ENCODE measurements at regions not wholly inside any gene's neighbourhood (a gene's known extent, or its start where the extent isn't known, plus 50 kb on each side); places are given as distances from the start of the nearest gene placed in this dataset.

DNA sequence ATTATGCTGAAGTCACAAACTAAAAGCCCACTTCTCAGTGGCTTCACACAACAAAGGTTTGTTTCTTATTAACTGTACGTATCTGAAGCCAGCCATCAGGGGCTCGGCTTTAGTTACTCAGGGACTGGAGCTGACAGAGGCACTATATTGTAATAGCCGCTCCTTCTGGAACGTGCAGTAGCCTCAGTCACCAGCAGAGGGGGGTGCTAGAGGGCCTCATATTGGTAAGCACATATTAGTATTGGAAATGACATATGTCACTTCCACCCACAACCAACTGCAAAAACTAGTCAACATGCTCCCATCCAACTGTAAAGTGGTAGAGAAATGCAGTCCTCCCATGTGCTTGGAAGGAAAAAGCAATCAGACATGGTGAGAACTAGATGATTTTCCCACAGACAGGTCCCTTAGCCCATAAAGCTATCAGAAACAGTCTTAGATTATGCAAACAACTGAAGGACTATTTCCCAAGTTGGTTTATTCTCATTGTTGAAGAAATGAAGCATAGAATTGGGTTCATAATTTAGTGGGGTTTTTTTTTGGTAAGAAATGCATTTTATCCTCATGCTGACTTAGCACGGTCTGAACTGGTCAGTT is 183.6 kb upstream of the G2E3 start:
- Histone ChIP-seq H3K79me2 (ENCODE audit: control insufficient read depth, insufficient read depth, low read length, poor library complexity) (no peaks in the 10 kb centered on the region), H4K12ac (ENCODE audit: low read depth, low read length) (no peak overlapping the region), H4K91ac (ENCODE audit: low read depth, low read length) (no peak overlapping the region), H3K36me3 (ENCODE audit: control insufficient read depth in 1 of 2, insufficient read depth in 2 of 2, low read length in 2 of 2) (no peaks in the 10 kb centered on the region), H3K18ac (ENCODE audit: low read length) (no peak overlapping the region), H3K79me1 (ENCODE audit: low read length) (no peaks in the 10 kb centered on the region), H2BK120ac (ENCODE audit: insufficient read depth, low read length, poor library complexity) (no peak overlapping the region), H4K8ac (ENCODE audit: low read depth, low read length) (no peak overlapping the region), H2AFZ (ENCODE audit: insufficient read depth, low read length, poor library complexity) (no peak overlapping the region), H2BK12ac (ENCODE audit: low read length) (no peak overlapping the region), H3K27me3 (ENCODE audit: insufficient read depth, low read length) (peaks cover 2% of the 10 kb centered on the region), H3K4me2 (ENCODE audit: low read length) (no peak overlapping the region), H3K14ac (ENCODE audit: low read length) (no peak overlapping the region), H3K4me1 (ENCODE audit: control insufficient read depth in 1 of 2, insufficient read depth in 2 of 2, low read length in 2 of 2) (no peaks in the 10 kb centered on the region), H2AK5ac (ENCODE audit: low read length) (no peak overlapping the region), H3K4me3 (ENCODE audit: low read depth, low read length) (no peak overlapping the region), H3K27ac (ENCODE audit: low read depth, low read length) (no peak overlapping the region), H3K9ac (ENCODE audit: low read length) (no peak overlapping the region), H3K9me3 (ENCODE audit: insufficient read depth, low read depth, low read length) (no peaks in the 10 kb centered on the region), H3K23ac (ENCODE audit: low read length) (no peak overlapping the region), H2BK5ac (ENCODE audit: low read depth, low read length, poor library complexity) (no peak overlapping the region), H3K4ac (ENCODE audit: low read depth, low read length) (no peak overlapping the region)
- DNase-seq: peak; percentile 54 to 75
- no CpG with 5 or more reads among the region's 5 CpGs for WGBS (ENCODE audit: extremely low coverage, insufficient coverage, insufficient read length)

DNA sequence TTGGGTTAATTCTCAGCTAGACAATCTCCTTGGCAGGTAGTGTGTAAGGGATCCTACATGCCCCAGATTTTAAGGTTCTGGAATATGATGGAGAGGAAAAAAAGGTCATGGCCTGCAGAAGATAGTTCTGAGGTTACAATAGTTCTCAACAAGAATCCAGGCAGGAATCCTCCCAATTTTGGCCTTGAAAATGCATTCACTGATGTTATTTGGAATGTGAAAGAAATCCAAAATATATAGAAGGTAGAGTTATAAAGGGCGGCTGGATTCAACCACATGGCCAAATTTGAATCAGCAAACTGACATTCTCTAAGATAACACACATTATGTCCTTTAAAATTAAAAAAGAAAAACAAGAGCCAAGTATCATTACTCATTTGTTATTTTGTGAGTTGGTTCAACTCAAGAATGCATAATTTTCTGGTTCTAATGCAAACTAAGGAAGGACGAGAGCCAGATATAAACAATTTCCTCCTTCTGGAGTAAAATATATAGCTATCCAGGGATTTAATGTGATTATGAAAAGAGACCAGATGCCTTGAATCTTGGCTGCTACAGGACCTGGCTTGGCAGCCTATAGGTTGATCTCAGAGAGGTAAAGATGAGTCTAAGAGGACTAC is 177.0 kb upstream of the G2E3 start:
- no peak overlapping the region for H3K23ac ChIP-seq (ENCODE audit: low read length)
- no peak overlapping the region for H3K27ac ChIP-seq (ENCODE audit: low read depth, low read length)
- no peaks in the 10 kb centered on the region for H3K9me3 ChIP-seq (ENCODE audit: insufficient read depth, low read depth, low read length)
- H3K4ac ChIP-seq (ENCODE audit: low read depth, low read length): no peak overlapping the region
- H3K14ac ChIP-seq (ENCODE audit: low read length): no peak overlapping the region
- no peaks in the 10 kb centered on the region for H3K79me2 ChIP-seq (ENCODE audit: control insufficient read depth, insufficient read depth, low read length, poor library complexity)
- H4K12ac ChIP-seq (ENCODE audit: low read depth, low read length): no peak overlapping the region
- no peaks in the 10 kb centered on the region for H3K36me3 ChIP-seq (ENCODE audit: control insufficient read depth in 1 of 2, insufficient read depth in 2 of 2, low read length in 2 of 2)
- H3K4me3 ChIP-seq (ENCODE audit: low read depth, low read length): no peak overlapping the region
- no peak overlapping the region for H2AK5ac ChIP-seq (ENCODE audit: low read length)
- no peak overlapping the region for H3K4me2 ChIP-seq (ENCODE audit: low read length)
- H3K9ac ChIP-seq (ENCODE audit: low read length): no peak overlapping the region
- no peak overlapping the region for H2AFZ ChIP-seq (ENCODE audit: insufficient read depth, low read length, poor library complexity)
- no peak overlapping the region for H4K8ac ChIP-seq (ENCODE audit: low read depth, low read length)
- WGBS (ENCODE audit: extremely low coverage, insufficient coverage, insufficient read length): no CpG with 5 or more reads among the region's 2 CpGs
- no peak for DNase-seq
- no peaks in the 10 kb centered on the region for H3K27me3 ChIP-seq (ENCODE audit: insufficient read depth, low read length)
- H3K18ac ChIP-seq (ENCODE audit: low read length): no peak overlapping the region
- no peak overlapping the region for H2BK5ac ChIP-seq (ENCODE audit: low read depth, low read length, poor library complexity)
- no peak overlapping the region for H2BK120ac ChIP-seq (ENCODE audit: insufficient read depth, low read length, poor library complexity)
- H2BK12ac ChIP-seq (ENCODE audit: low read length): no peak overlapping the region
- H3K4me1 ChIP-seq (ENCODE audit: control insufficient read depth in 1 of 2, insufficient read depth in 2 of 2, low read length in 2 of 2): no peaks in the 10 kb centered on the region
- no peak overlapping the region for H4K91ac ChIP-seq (ENCODE audit: low read depth, low read length)
- H3K79me1 ChIP-seq (ENCODE audit: low read length): no peaks in the 10 kb centered on the region

- WGBS (ENCODE audit: extremely low coverage, insufficient coverage, insufficient read length): no CpG with 5 or more reads among the region's 1 CpG
Measured at GRCh38 chr14:30385925-30386324, 173.0 kb upstream of the G2E3 start.

DNA sequence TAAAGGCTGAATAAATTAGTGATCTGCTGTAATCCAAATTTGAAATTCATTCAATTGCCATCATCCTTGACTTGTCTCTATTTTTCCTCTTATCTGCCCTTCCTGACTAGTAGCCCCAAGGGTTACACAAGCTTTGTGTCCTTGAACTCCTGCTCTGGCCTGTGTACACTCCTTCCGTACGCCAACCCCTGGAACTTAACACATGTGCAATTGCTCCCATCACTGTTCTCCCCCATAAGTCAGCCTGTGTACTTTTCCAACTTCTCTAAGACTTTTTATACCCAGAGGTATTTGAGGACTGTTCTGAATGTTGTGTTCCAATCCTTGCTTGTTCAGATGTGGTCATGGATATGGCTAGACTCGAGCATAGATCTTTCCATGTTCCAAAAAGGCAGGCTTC is 171.1 kb upstream of the G2E3 start:
- H4K91ac ChIP-seq (ENCODE audit: low read depth, low read length): no peak overlapping the region
- no peaks in the 10 kb centered on the region for H3K4me1 ChIP-seq (ENCODE audit: control insufficient read depth in 1 of 2, insufficient read depth in 2 of 2, low read length in 2 of 2)
- no peak overlapping the region for H3K4me3 ChIP-seq (ENCODE audit: low read depth, low read length)
- H3K4me2 ChIP-seq (ENCODE audit: low read length): no peak overlapping the region
- no peaks in the 10 kb centered on the region for H3K79me1 ChIP-seq (ENCODE audit: low read length)
- DNase-seq: no peak
- no peak overlapping the region for H2BK120ac ChIP-seq (ENCODE audit: insufficient read depth, low read length, poor library complexity)
- no peaks in the 10 kb centered on the region for H3K36me3 ChIP-seq (ENCODE audit: control insufficient read depth in 1 of 2, insufficient read depth in 2 of 2, low read length in 2 of 2)
- H2AK5ac ChIP-seq (ENCODE audit: low read length): no peak overlapping the region
- H3K27me3 ChIP-seq (ENCODE audit: insufficient read depth, low read length): no peaks in the 10 kb centered on the region
- WGBS (ENCODE audit: extremely low coverage, insufficient coverage, insufficient read length): no CpG with 5 or more reads among the region's 3 CpGs
- H3K18ac ChIP-seq (ENCODE audit: low read length): no peak overlapping the region
- no peak overlapping the region for H3K9ac ChIP-seq (ENCODE audit: low read length)
- no peak overlapping the region for H3K4ac ChIP-seq (ENCODE audit: low read depth, low read length)
- H3K27ac ChIP-seq (ENCODE audit: low read depth, low read length): no peak overlapping the region
- no peak overlapping the region for H3K14ac ChIP-seq (ENCODE audit: low read length)
- H3K79me2 ChIP-seq (ENCODE audit: control insufficient read depth, insufficient read depth, low read length, poor library complexity): no peaks in the 10 kb centered on the region
- no peak overlapping the region for H2AFZ ChIP-seq (ENCODE audit: insufficient read depth, low read length, poor library complexity)
- H3K23ac ChIP-seq (ENCODE audit: low read length): no peak overlapping the region
- no peak overlapping the region for H4K12ac ChIP-seq (ENCODE audit: low read depth, low read length)
- H3K9me3 ChIP-seq (ENCODE audit: insufficient read depth, low read depth, low read length): no peaks in the 10 kb centered on the region
- H2BK12ac ChIP-seq (ENCODE audit: low read length): no peak overlapping the region
- no peak overlapping the region for H4K8ac ChIP-seq (ENCODE audit: low read depth, low read length)
- no peak overlapping the region for H2BK5ac ChIP-seq (ENCODE audit: low read depth, low read length, poor library complexity)

More at GRCh38 chr14:30385925-30386324, 173.0 kb upstream of the G2E3 start:
- H3K4ac ChIP-seq (ENCODE audit: low read depth, low read length): no peak overlapping the region
- H2BK120ac ChIP-seq (ENCODE audit: insufficient read depth, low read length, poor library complexity): no peak overlapping the region
- H3K4me3 ChIP-seq (ENCODE audit: low read depth, low read length): no peak overlapping the region
- no peak overlapping the region for H3K18ac ChIP-seq (ENCODE audit: low read length)
- no peaks in the 10 kb centered on the region for H3K36me3 ChIP-seq (ENCODE audit: control insufficient read depth in 1 of 2, insufficient read depth in 2 of 2, low read length in 2 of 2)
- H2BK5ac ChIP-seq (ENCODE audit: low read depth, low read length, poor library complexity): no peak overlapping the region
- H3K27me3 ChIP-seq (ENCODE audit: insufficient read depth, low read length): no peaks in the 10 kb centered on the region
- no peak overlapping the region for H2BK12ac ChIP-seq (ENCODE audit: low read length)
- H3K79me1 ChIP-seq (ENCODE audit: low read length): no peaks in the 10 kb centered on the region
- no peak overlapping the region for H3K9ac ChIP-seq (ENCODE audit: low read length)
- no peak overlapping the region for H4K8ac ChIP-seq (ENCODE audit: low read depth, low read length)
- H3K27ac ChIP-seq (ENCODE audit: low read depth, low read length): no peak overlapping the region
- no peak overlapping the region for H2AFZ ChIP-seq (ENCODE audit: insufficient read depth, low read length, poor library complexity)
- no peak overlapping the region for H3K23ac ChIP-seq (ENCODE audit: low read length)
- H2AK5ac ChIP-seq (ENCODE audit: low read length): no peak overlapping the region
- no peaks in the 10 kb centered on the region for H3K9me3 ChIP-seq (ENCODE audit: insufficient read depth, low read depth, low read length)
- H3K79me2 ChIP-seq (ENCODE audit: control insufficient read depth, insufficient read depth, low read length, poor library complexity): no peaks in the 10 kb centered on the region
- H3K4me1 ChIP-seq (ENCODE audit: control insufficient read depth in 1 of 2, insufficient read depth in 2 of 2, low read length in 2 of 2): no peaks in the 10 kb centered on the region
- H3K14ac ChIP-seq (ENCODE audit: low read length): no peak overlapping the region
- H4K12ac ChIP-seq (ENCODE audit: low read depth, low read length): no peak overlapping the region
- no peak for DNase-seq
- no peak overlapping the region for H4K91ac ChIP-seq (ENCODE audit: low read depth, low read length)
- H3K4me2 ChIP-seq (ENCODE audit: low read length): no peak overlapping the region
